Stomach (tissue), 4 donors: ENCODE measurements at regions not wholly inside any gene's neighbourhood (a gene's known extent, or its start where the extent isn't known, plus 50 kb on each side); places are given as distances from the start of the nearest gene placed in this dataset.

ENCODE experiments used
- POLR2AphosphoS5 ChIP-seq, 3 donors: sonication (generic); formaldehyde crosslinking; IDR thresholded peaks; one replicate each; pipeline ENCODE4 v1.6.1; 2016; ENCODE audit warnings: antibody characterized with exemption in 3 of 3
- TF ChIP-seq, protein P1 (sequence below), 7 experiments: fragments of 450-650 bp in 4 of 7; fragments of 200-600 bp in 3 of 7; sonication (generic) in 3 of 7; IDR thresholded peaks; one replicate each; pipeline ENCODE4 v1.5.1; 2016 to 2019; ENCODE audit warnings: antibody characterized with exemption in 7 of 7, control low read depth in 2 of 7, mild to moderate bottlenecking in 1 of 7

DNA sequence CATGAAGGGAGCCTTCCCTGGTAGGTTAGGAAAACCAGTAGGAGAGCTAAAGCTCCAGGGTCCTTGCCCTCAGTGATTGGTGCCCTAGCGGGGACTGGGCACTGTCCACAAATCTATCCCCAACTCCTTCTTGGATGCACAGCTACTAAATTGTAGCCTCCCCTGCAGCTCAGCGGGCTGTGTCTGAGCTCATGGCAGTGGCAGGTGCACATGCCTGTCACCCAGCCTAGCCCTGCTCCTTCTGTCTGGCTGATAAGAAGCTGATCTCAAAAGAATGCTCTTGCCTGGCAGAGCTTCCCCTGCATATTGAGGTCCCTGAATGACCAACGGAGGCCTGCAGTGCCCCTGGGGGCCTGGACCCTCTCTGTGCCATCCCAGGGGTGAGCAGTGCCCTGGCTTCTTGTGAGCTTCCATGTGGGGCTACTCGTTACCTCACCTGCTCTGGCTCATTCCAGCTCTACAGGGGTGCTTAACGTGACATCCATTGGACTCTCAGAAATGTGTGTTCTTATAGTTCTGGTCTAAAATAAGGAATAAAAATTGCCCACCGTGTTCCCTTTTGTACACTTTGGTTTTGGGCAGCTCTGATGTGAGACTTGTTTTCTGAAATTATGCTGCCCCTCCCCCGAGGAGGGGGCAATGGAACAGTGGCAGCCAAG is 59.8 kb upstream of the ANTXRL start:
- TF ChIP-seq, protein P1, sequence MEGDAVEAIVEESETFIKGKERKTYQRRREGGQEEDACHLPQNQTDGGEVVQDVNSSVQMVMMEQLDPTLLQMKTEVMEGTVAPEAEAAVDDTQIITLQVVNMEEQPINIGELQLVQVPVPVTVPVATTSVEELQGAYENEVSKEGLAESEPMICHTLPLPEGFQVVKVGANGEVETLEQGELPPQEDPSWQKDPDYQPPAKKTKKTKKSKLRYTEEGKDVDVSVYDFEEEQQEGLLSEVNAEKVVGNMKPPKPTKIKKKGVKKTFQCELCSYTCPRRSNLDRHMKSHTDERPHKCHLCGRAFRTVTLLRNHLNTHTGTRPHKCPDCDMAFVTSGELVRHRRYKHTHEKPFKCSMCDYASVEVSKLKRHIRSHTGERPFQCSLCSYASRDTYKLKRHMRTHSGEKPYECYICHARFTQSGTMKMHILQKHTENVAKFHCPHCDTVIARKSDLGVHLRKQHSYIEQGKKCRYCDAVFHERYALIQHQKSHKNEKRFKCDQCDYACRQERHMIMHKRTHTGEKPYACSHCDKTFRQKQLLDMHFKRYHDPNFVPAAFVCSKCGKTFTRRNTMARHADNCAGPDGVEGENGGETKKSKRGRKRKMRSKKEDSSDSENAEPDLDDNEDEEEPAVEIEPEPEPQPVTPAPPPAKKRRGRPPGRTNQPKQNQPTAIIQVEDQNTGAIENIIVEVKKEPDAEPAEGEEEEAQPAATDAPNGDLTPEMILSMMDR (IDR thresholded peaks at IDR 0.05): no peak
- TF ChIP-seq POLR2AphosphoS5 (IDR thresholded peaks at IDR 0.05): no peak
